LNCAP (cell line): ENCODE measurements at regions not wholly inside any gene's neighbourhood (a gene's known extent, or its start where the extent isn't known, plus 50 kb on each side); places are given as distances from the start of the nearest gene placed in this dataset.

Experiments
- TF ChIP-seq, protein P1 (sequence below): fragments of 450-650 bp; IDR thresholded peaks from 2 replicates; pipeline ENCODE4 v1.5.1; 2017; ENCODE audit warnings: mild to moderate bottlenecking

DNA sequence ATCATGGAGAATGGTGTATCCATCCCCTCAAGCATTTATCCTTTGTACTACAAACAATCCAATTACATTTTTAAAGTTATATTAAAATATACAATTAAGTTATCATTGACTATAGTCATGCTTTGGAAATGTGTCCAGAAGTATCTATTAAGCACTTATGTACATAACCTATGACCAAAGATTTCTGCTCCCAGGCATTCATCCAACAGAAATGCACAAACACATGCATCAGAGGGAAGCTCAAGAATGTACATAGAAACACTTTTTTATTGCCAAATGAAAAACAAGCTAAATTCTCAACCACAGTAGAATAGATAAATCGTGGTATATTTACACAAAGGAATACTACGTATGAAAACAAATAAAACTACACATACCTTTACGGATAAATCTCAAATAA lies 700.5 kb upstream of the ZNF608 start:
- TF ChIP-seq, protein P1, sequence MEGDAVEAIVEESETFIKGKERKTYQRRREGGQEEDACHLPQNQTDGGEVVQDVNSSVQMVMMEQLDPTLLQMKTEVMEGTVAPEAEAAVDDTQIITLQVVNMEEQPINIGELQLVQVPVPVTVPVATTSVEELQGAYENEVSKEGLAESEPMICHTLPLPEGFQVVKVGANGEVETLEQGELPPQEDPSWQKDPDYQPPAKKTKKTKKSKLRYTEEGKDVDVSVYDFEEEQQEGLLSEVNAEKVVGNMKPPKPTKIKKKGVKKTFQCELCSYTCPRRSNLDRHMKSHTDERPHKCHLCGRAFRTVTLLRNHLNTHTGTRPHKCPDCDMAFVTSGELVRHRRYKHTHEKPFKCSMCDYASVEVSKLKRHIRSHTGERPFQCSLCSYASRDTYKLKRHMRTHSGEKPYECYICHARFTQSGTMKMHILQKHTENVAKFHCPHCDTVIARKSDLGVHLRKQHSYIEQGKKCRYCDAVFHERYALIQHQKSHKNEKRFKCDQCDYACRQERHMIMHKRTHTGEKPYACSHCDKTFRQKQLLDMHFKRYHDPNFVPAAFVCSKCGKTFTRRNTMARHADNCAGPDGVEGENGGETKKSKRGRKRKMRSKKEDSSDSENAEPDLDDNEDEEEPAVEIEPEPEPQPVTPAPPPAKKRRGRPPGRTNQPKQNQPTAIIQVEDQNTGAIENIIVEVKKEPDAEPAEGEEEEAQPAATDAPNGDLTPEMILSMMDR: no peak

DNA sequence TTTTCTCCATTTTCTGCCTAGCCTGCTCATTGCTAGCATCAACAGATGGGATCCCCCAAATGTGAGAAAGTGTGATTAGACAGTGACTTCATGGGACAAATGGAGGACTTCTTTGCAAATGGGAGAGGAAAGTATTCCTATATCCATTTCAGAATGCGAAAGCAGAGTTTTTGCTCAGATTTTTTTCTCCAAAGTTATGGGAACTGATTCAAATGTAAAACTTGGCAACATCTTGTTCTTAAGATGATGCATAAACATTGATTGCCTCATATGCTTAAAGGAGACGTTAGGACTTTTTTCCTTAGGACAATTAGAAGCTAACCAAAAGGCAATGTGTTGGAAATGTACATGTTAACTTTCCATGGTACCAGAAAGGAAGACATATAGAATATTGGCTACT lies 704.3 kb upstream of the ZNF608 start:
- TF ChIP-seq, protein P1: no peak

DNA sequence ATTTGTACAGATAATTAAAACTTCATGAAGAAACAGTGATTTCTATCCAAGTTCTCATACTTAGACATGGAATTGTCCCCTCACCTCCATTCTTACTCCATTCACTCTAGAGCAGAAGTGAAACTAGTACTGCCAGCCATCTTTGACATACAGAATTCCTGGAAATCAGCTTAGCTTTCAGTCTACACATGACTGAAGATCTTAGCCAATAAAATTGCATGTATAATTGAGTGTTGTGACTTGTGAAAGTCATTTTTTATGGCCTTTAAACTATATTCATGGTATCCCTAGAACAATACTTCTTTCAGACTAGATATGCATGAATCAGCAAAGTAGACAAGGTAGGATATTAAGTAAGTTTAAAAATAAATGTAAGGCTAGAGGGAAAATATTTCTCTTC lies 705.2 kb upstream of the ZNF608 start:
- TF ChIP-seq, protein P1: no peak

DNA sequence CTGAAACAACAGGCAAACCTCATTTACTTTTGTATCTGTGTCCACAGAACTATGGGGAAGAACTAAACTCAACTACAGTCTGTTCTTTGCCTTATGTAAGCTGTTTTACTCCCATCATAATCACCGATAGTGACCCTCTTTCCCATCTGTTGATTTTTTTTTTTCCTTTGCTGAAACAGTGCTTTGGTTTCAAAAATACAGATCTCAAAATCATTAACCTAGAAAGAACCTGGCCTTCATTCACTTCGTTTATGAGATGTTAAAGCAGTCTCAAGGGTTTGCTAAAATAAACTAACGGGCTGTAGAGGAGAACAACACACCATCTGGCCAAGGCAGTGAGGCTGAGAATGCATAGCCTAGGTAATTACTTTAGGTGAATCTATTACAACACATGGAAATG lies 706.6 kb upstream of the ZNF608 start:
- TF ChIP-seq, protein P1: no peak

DNA sequence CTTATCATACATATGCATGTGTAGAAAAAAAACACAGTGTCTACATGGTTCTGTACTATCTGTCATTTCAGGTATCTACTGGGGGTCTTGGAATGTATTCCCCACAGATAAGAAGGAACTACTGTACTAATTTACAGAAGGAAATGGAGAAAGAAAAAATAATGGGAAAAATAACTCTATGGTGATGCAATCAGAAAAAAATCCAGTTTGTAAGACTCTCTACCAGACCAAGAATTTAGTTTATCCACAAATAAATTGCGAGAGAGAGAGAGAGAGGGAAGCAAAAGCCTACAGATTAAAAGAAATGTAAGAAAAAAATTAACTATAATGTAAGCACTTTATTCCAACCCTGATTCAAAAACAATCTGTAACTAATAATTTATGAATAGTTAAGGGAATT lies 708.6 kb upstream of the ZNF608 start:
- TF ChIP-seq, protein P1: no peak

DNA sequence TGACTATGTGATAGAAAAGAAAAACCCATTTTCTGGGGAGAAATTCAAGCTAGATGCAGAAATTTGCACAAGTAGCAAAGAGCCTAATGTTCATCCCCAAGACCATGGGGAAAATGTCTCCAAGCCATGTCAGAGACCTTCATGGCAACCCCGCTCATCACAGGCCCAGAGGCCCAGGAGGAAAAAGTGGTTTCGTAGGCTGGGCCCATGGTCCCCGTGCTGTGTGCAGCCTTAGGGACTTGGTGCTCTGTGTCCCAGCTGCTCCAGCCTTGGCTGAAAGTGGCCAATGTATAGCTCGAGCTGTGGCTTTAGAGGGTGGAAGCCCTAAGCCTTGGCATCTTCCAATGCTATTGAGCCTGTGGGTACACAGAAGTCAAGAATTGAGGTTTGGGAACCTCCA lies 711.2 kb upstream of the ZNF608 start:
- TF ChIP-seq, protein P1: no peak

DNA sequence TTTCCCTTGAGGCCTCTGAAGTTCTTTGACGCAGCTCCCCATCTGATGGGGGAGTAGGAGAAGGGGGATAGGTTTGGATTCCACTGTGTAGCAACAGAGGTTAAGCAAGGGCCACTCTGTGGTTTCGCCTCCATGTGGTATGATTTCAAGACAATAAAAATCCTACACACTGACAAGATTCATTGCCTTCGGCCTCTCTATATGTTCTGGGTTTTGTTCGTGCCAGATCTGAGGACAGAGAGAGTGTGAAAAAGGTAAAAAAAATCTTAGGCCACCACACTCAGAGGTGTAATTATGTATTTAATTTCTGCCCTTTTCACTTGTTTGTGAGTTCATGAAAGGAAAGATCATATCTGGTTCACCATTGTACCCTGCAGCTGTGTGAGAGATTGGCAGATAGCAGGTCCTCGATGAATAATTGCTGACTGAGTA lies 715.2 kb upstream of the ZNF608 start:
- TF ChIP-seq, protein P1: no peak

DNA sequence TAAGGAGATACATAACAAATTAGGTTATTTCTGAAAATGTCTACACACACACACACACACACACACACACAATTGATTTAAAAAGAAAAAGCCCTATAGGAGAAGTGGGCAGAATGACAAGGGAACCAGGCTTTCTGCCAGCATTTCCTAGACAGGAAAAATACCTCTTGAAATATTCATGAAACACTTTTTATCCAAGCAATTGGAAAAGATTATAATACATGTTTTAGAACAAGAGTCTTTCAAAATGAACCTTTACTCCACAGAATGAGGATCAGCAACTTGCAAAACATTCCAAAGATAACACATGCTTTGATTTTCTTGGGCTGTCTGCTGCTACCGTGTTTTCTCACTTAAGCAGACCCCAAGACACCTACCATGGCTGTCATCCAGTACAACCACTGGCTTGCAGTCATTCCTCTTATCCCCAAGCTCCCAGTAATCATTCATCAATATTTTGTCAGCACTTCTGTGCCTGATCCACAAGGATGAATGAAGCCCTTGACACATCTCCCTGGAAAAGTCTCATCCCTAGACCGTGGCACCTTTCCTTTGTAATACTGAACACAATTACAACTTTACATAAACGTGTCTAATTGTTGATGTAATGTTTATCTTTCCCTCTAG lies 717.1 kb upstream of the ZNF608 start:
- TF ChIP-seq, protein P1: no peak
